ENCODE measurements at regions not wholly inside any gene's neighbourhood (a gene's known extent, or its start where the extent isn't known, plus 50 kb on each side); places are given as distances from the start of the nearest gene placed in this dataset.

DNA sequence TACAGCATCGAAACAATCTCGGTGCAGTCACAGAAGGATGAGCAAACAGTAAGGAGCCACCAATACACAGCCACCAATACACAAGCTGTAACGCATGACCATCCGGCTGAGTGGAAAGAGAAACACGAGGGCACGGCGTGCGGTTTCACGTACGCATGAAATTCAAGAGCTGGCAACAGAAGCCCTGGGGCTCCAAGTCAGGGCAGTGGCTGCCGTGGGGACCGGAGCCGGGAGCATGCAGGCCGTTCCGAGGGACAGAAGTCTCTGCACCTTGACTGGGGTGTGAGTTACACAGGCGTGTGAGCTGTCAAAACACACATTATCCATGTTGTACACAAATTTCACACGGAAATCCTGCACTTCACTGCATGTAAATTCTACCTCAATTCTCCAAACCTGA, 50.6 kb upstream of the METRNL start:
- no peaks in the 10 kb centered on the region for H3K27me3 ChIP-seq (ENCODE audit: control insufficient read depth, insufficient read depth, low read length)
- DNase-seq (ENCODE audit: low read depth): no peak
- ChIA-PET POLR2A (no interaction called here), CTCF (no interaction called here)
- H3K36me3 ChIP-seq (ENCODE audit: control insufficient read depth, insufficient read depth, low read length): peaks cover 3% of the 10 kb centered on the region; the same call in 1 of the 2 replicates
- no peak overlapping the region for H3K4me3 ChIP-seq (ENCODE audit: low read depth, low read length)
- no peak for TF ChIP-seq CTCF (IDR thresholded peaks at IDR 0.05; ENCODE audit: insufficient read depth, low read depth, low read length)

- no peak for TF ChIP-seq CTCF (IDR thresholded peaks at IDR 0.05; ENCODE audit: insufficient read depth, low read depth, low read length)
- POLR2A ChIA-PET: no interaction called here
- no peak for DNase-seq (ENCODE audit: low read depth)
- H3K36me3 ChIP-seq (ENCODE audit: control insufficient read depth, insufficient read depth, low read length): peaks cover 3% of the 10 kb centered on the region; the same call in 1 of the 2 replicates
- no peaks in the 10 kb centered on the region for H3K27me3 ChIP-seq (ENCODE audit: control insufficient read depth, insufficient read depth, low read length)
- no peak overlapping the region for H3K4me3 ChIP-seq (ENCODE audit: low read depth, low read length)
- CTCF ChIA-PET: no interaction called here
These were observed 49.8 kb upstream of the METRNL start for GRCh38 chr17:83029571-83029970.

Data from BJ (cell line).